ENCODE measurements at regions not wholly inside any gene's neighbourhood (a gene's known extent, or its start where the extent isn't known, plus 50 kb on each side); places are given as distances from the start of the nearest gene placed in this dataset.

DNA sequence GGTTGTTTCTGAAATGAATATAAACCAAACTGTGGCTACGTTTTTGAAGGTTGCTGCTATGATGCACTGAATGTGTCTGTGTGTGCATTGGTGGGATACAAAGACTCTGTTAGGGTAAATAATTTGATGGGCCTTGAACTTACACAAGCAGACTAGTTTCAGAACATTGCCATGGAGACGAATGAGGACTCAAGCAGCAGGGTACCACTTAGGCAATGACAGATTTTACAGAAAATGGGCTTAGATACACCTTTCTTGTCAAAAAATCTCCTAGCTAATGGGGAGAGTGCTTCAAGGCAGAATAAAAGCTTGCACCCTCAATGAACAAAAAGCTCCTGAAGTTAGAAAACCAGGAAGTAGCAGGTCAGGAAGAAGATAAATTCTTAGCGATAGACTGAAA, 55.7 kb downstream of the IER5 start:
- no TSS peak for BruUV-seq (replicated peaks)
- Histone ChIP-seq H3K4me2 (ENCODE audit: low read length) (no peak overlapping the region), H3K9me2 (ENCODE audit: insufficient read depth) (no peaks in the 10 kb centered on the region), H3K36me3 (ENCODE audit: control insufficient read depth in 1 of 2, insufficient read depth in 2 of 2, low read length in 2 of 2) (no peaks in the 10 kb centered on the region), H3K4me1 (ENCODE audit: control insufficient read depth in 1 of 2, insufficient read depth in 2 of 2, low read length in 2 of 2) (peaks cover 0 to 37% of the 10 kb centered on the region in 2 experiments; a peak in 2 of 4 replicates), H4K20me1 (ENCODE audit: insufficient read depth) (no peaks in the 10 kb centered on the region), H3K79me2 (ENCODE audit: insufficient read depth, low read length) (no peaks in the 10 kb centered on the region), H2AFZ (ENCODE audit: low read depth, low read length, poor library complexity, severe bottlenecking) (no peak overlapping the region), H3K27me3 (ENCODE audit: insufficient read depth, low read length) (no peaks in the 10 kb centered on the region), H3K9ac (ENCODE audit: low read length) (no peak overlapping the region), H3K27ac (ENCODE audit: low read depth, low read length) (no peak overlapping the region), H3K4me3 (replicated peaks in 1 of 2; ENCODE audit: low read depth in 1 of 2, low read length in 2 of 2) (no peak overlapping the region), H3K9me3 (ENCODE audit: control insufficient read depth in 1 of 2, insufficient read depth in 1 of 2, low read depth in 1 of 2, low read length in 2 of 2) (no peaks in the 10 kb centered on the region)
- intact Hi-C loops (cut with micrococcal nuclease) = loop anchor here (5.0 kb wide), 2 partner anchors 122 to 612 kb away; partner anchors contain the start of gene STX6
- ATAC-seq (no peak), DNase-seq (ENCODE audit: low read depth, low spot score) (no peak)
- ChIA-PET POLR2A (no interaction called here), CTCF (interaction anchor here (0.6 to 4.4 kb wide), 3 partner anchors 61 to 262 kb away, joined by 4 to 40 read pairs (median 40); no protein-coding TSS in a partner anchor), RAD21 (ENCODE audit: low non-redundant PET in 1 of 2, low total read pairs in 2 of 2, uncharacterized antibody in 2 of 2, unreplicated experiment in 2 of 2) (interaction anchor here in 1 of 2 experiments (3.7 kb wide), 1 partner anchor 59 kb away, joined by 16 read pairs; no protein-coding TSS in a partner anchor)
- no peak for TF ChIP-seq YY1 (IDR thresholded peaks at IDR 0.05; ENCODE audit: extremely low read depth, insufficient replicate concordance, low read depth, low read length)
- TF ChIP-seq CBX3 (IDR thresholded peaks at IDR 0.05; ENCODE audit: low read depth) = no peak

- Histone ChIP-seq H3K9me3 (ENCODE audit: control insufficient read depth in 1 of 2, insufficient read depth in 1 of 2, low read depth in 1 of 2, low read length in 2 of 2) (no peaks in the 10 kb centered on the region), H4K20me1 (ENCODE audit: insufficient read depth) (no peaks in the 10 kb centered on the region), H3K4me2 (ENCODE audit: low read length) (no peak overlapping the region), H3K4me3 (replicated peaks in 1 of 2; ENCODE audit: low read depth in 1 of 2, low read length in 2 of 2) (no peak overlapping the region), H3K27me3 (ENCODE audit: insufficient read depth, low read length) (no peaks in the 10 kb centered on the region), H3K36me3 (ENCODE audit: control insufficient read depth in 1 of 2, insufficient read depth in 2 of 2, low read length in 2 of 2) (no peaks in the 10 kb centered on the region), H2AFZ (ENCODE audit: low read depth, low read length, poor library complexity, severe bottlenecking) (no peak overlapping the region), H3K27ac (ENCODE audit: low read depth, low read length) (no peak overlapping the region), H3K4me1 (ENCODE audit: control insufficient read depth in 1 of 2, insufficient read depth in 2 of 2, low read length in 2 of 2) (peaks cover 0 to 3% of the 10 kb centered on the region in 2 experiments; a peak in 1 of 4 replicates), H3K9ac (ENCODE audit: low read length) (no peak overlapping the region), H3K9me2 (ENCODE audit: insufficient read depth) (no peaks in the 10 kb centered on the region), H3K79me2 (ENCODE audit: insufficient read depth, low read length) (no peaks in the 10 kb centered on the region)
- ATAC-seq (no peak), DNase-seq (ENCODE audit: low read depth, low spot score) (no peak)
- ChIA-PET CTCF (no interaction called here), RAD21 (ENCODE audit: low non-redundant PET in 1 of 2, low total read pairs in 2 of 2, uncharacterized antibody in 2 of 2, unreplicated experiment in 2 of 2) (no interaction called here), POLR2A (no interaction called here)
- intact Hi-C loops (cut with micrococcal nuclease) = no loop called here
- no TSS peak for BruUV-seq (replicated peaks)
- TF ChIP-seq, protein P1, sequence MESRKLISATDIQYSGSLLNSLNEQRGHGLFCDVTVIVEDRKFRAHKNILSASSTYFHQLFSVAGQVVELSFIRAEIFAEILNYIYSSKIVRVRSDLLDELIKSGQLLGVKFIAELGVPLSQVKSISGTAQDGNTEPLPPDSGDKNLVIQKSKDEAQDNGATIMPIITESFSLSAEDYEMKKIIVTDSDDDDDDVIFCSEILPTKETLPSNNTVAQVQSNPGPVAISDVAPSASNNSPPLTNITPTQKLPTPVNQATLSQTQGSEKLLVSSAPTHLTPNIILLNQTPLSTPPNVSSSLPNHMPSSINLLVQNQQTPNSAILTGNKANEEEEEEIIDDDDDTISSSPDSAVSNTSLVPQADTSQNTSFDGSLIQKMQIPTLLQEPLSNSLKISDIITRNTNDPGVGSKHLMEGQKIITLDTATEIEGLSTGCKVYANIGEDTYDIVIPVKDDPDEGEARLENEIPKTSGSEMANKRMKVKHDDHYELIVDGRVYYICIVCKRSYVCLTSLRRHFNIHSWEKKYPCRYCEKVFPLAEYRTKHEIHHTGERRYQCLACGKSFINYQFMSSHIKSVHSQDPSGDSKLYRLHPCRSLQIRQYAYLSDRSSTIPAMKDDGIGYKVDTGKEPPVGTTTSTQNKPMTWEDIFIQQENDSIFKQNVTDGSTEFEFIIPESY (IDR thresholded peaks at IDR 0.05; ENCODE audit: extremely low read depth, insufficient replicate concordance, low read length) = no peak
- no peak for TF ChIP-seq SIN3A (IDR thresholded peaks at IDR 0.05; ENCODE audit: low read depth)
- no peak for TF ChIP-seq REST (IDR thresholded peaks at IDR 0.05; ENCODE audit: low read depth)
- TF ChIP-seq, protein P2, sequence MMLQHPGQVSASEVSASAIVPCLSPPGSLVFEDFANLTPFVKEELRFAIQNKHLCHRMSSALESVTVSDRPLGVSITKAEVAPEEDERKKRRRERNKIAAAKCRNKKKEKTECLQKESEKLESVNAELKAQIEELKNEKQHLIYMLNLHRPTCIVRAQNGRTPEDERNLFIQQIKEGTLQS (IDR thresholded peaks at IDR 0.05) = no peak
- no peak for TF ChIP-seq TCF7L2 (IDR thresholded peaks at IDR 0.05; ENCODE audit: borderline replicate concordance, extremely low read depth, insufficient read depth, insufficient read length)
- no peak for TF ChIP-seq EZH2 (IDR thresholded peaks at IDR 0.05)
- TF ChIP-seq ZFX (IDR thresholded peaks at IDR 0.05) = no peak
- TF ChIP-seq ELF1 (IDR thresholded peaks at IDR 0.05; ENCODE audit: borderline replicate concordance, low read depth) = no peak
- TF ChIP-seq JUND (IDR thresholded peaks at IDR 0.05) = no peak
- TF ChIP-seq CEBPB (IDR thresholded peaks at IDR 0.05; ENCODE audit: low read depth) = no peak
- TF ChIP-seq MAX (IDR thresholded peaks at IDR 0.05) = no peak
Measured at GRCh38 chr1:181148636-181149035, 60.1 kb downstream of the IER5 start.
